ENCODE measurements at regions not wholly inside any gene's neighbourhood (a gene's known extent, or its start where the extent isn't known, plus 50 kb on each side); places are given as distances from the start of the nearest gene placed in this dataset.

- no peak overlapping the region for H3K27ac Mint-ChIP-seq
- no peaks in the 10 kb centered on the region for H3K27me3 Mint-ChIP-seq (ENCODE audit: low read depth)
- H3K4me3 Mint-ChIP-seq: no peak overlapping the region
- CTCF ChIA-PET: no interaction called here
- TF ChIP-seq CBFB (CRISPR knock-in tag; IDR thresholded peaks at IDR 0.05; ENCODE audit: low read depth): no peak
- DNase-seq (ENCODE audit: low spot score) (no peak), ATAC-seq (no peak)
- peaks cover 19% of the 10 kb centered on the region for H3K4me1 Mint-ChIP-seq
- H3K9me3 Mint-ChIP-seq: peaks cover 8% of the 10 kb centered on the region
- H3K36me3 Mint-ChIP-seq: no peaks in the 10 kb centered on the region
- POLR2A ChIA-PET: no interaction called here
These were observed 915.8 kb downstream of the VRK1 start for GRCh38 chr14:97713023-97713422.

GRCh38 chr14:97718886-97719442, 921.8 kb downstream of the VRK1 start:
- no peak overlapping the region for H3K4me3 Mint-ChIP-seq
- no peaks in the 10 kb centered on the region for H3K36me3 Mint-ChIP-seq
- no peak overlapping the region for H3K27ac Mint-ChIP-seq
- no peak for ATAC-seq
- peaks cover 5% of the 10 kb centered on the region; the same call in 1 of the 2 replicates for H3K27me3 Mint-ChIP-seq (ENCODE audit: low read depth)
- no peak for DNase-seq (ENCODE audit: low spot score)
- ChIA-PET CTCF (no interaction called here), POLR2A (no interaction called here)
- peaks cover 18% of the 10 kb centered on the region for H3K9me3 Mint-ChIP-seq
- TF ChIP-seq CDX4 (CRISPR knock-in tag; IDR thresholded peaks at IDR 0.05; ENCODE audit: borderline replicate concordance) (no peak), NR2C2 (CRISPR knock-in tag; IDR thresholded peaks at IDR 0.05) (no peak), E2F4 (CRISPR knock-in tag; IDR thresholded peaks at IDR 0.05; ENCODE audit: borderline replicate concordance, low read depth) (no peak)
- H3K4me1 Mint-ChIP-seq: peaks cover 3% of the 10 kb centered on the region

- ATAC-seq (no peak), DNase-seq (ENCODE audit: low spot score) (no peak)
- Mint-ChIP-seq H3K27me3 (ENCODE audit: low read depth) (peaks cover 5% of the 10 kb centered on the region; the same call in 1 of the 2 replicates), H3K9me3 (peaks cover 18% of the 10 kb centered on the region), H3K4me1 (peaks cover 8% of the 10 kb centered on the region), H3K4me3 (no peak overlapping the region), H3K27ac (no peak overlapping the region), H3K36me3 (no peaks in the 10 kb centered on the region)
- no peak for TF ChIP-seq E2F4 (CRISPR knock-in tag; IDR thresholded peaks at IDR 0.05; ENCODE audit: borderline replicate concordance, low read depth)
- TF ChIP-seq NFATC4 (CRISPR knock-in tag; IDR thresholded peaks at IDR 0.05): no peak
- no peak for TF ChIP-seq IRF2 (CRISPR knock-in tag; IDR thresholded peaks at IDR 0.05; ENCODE audit: borderline replicate concordance, low read depth)
- no peak for TF ChIP-seq FOXJ3 (CRISPR knock-in tag; IDR thresholded peaks at IDR 0.05; ENCODE audit: borderline replicate concordance)
- TF ChIP-seq HMGXB4 (CRISPR knock-in tag; IDR thresholded peaks at IDR 0.05): no peak
- TF ChIP-seq PRRX2 (CRISPR knock-in tag; IDR thresholded peaks at IDR 0.05): no peak
- no peak for TF ChIP-seq KAT7 (CRISPR knock-in tag; IDR thresholded peaks at IDR 0.05; ENCODE audit: borderline replicate concordance)
- TF ChIP-seq, protein P1, sequence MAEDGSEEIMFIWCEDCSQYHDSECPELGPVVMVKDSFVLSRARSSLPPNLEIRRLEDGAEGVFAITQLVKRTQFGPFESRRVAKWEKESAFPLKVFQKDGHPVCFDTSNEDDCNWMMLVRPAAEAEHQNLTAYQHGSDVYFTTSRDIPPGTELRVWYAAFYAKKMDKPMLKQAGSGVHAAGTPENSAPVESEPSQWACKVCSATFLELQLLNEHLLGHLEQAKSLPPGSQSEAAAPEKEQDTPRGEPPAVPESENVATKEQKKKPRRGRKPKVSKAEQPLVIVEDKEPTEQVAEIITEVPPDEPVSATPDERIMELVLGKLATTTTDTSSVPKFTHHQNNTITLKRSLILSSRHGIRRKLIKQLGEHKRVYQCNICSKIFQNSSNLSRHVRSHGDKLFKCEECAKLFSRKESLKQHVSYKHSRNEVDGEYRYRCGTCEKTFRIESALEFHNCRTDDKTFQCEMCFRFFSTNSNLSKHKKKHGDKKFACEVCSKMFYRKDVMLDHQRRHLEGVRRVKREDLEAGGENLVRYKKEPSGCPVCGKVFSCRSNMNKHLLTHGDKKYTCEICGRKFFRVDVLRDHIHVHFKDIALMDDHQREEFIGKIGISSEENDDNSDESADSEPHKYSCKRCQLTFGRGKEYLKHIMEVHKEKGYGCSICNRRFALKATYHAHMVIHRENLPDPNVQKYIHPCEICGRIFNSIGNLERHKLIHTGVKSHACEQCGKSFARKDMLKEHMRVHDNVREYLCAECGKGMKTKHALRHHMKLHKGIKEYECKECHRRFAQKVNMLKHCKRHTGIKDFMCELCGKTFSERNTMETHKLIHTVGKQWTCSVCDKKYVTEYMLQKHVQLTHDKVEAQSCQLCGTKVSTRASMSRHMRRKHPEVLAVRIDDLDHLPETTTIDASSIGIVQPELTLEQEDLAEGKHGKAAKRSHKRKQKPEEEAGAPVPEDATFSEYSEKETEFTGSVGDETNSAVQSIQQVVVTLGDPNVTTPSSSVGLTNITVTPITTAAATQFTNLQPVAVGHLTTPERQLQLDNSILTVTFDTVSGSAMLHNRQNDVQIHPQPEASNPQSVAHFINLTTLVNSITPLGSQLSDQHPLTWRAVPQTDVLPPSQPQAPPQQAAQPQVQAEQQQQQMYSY (CRISPR knock-in tag; IDR thresholded peaks at IDR 0.05): no peak
- no peak for TF ChIP-seq SMAD3 (CRISPR knock-in tag; IDR thresholded peaks at IDR 0.05; ENCODE audit: borderline replicate concordance)
- POLR2A ChIA-PET: no interaction called here
- CTCF ChIA-PET: no interaction called here
These were observed 922.7 kb downstream of the VRK1 start for GRCh38 chr14:97719931-97720330.

Measured in WTC11 (cell line).